Thyroid gland (tissue), 4 donors: ENCODE measurements at regions not wholly inside any gene's neighbourhood (a gene's known extent, or its start where the extent isn't known, plus 50 kb on each side); places are given as distances from the start of the nearest gene placed in this dataset.
"Not testable (repeated sequence)": the region's sequence is repeated elsewhere in the genome, so short reads cannot be mapped to it uniquely, and the experiment has no call there.

Source experiments
- DNase-seq, 2 donors: peaks; one replicate each; pipeline ENCODE4 v3.0.0-alpha.2; 2019
- H3K27ac ChIP-seq, 3 donors: fragments of 200-600 bp; sonication (generic); 1 replicate in 2 of 3; 2 replicates in 1 of 3; pipeline ENCODE4 v1.5.1; 2016 to 2019; ENCODE audit warnings: mild to moderate bottlenecking in 1 of 3, moderate library complexity in 1 of 3
- H3K27me3 ChIP-seq: fragments of 200-600 bp; sonication (generic); one replicate; pipeline ENCODE4 v1.5.1; 2019
- H3K36me3 ChIP-seq, 2 donors: fragments of 200-600 bp; sonication (generic); one replicate each; pipeline ENCODE4 v1.5.1; 2016 to 2019
- H3K4me1 ChIP-seq, 2 donors: fragments of 200-600 bp; sonication (generic); one replicate each; pipeline ENCODE4 v1.5.1; 2017 to 2019
- H3K4me3 ChIP-seq, 3 donors: fragments of 200-600 bp; sonication (generic); replicated peaks in 1 of 3; 1 replicate in 2 of 3; 2 replicates in 1 of 3; pipeline ENCODE4 v1.5.1; 2016; ENCODE audit warnings: mild to moderate bottlenecking in 1 of 3
- H3K9me3 ChIP-seq: fragments of 200-600 bp; sonication (generic); one replicate; pipeline ENCODE4 v1.5.1; 2017
- POLR2A ChIP-seq, 2 donors: fragments of 450-650 bp; IDR thresholded peaks; one replicate each; pipeline ENCODE4 v1.6.1; 2017; ENCODE audit warnings: antibody characterized with exemption in 2 of 2, mild to moderate bottlenecking in 2 of 2, moderate library complexity in 1 of 2
- WGBS, 2 donors: methylation state at CpG; one replicate each; pipeline ENCODE4 v1.1.5; 2017; 5-methylcytosine and 5-hydroxymethylcytosine counted together
- intact Hi-C: fragments of 100-400 bp; cut with DNase I; formaldehyde crosslinking; loops from one replicate; pipeline ENCODE4 v1.15.1; 2023
- TF ChIP-seq, protein P1 (sequence below), 6 experiments: fragments of 200-600 bp in 3 of 6; fragments of 450-650 bp in 3 of 6; sonication (generic) in 3 of 6; IDR thresholded peaks; one replicate each; pipeline ENCODE4 v1.5.1; 2016 to 2019; ENCODE audit warnings: antibody characterized with exemption in 6 of 6, mild to moderate bottlenecking in 2 of 6, inconsistent platforms in 1 of 6, moderate library complexity in 1 of 6

DNA sequence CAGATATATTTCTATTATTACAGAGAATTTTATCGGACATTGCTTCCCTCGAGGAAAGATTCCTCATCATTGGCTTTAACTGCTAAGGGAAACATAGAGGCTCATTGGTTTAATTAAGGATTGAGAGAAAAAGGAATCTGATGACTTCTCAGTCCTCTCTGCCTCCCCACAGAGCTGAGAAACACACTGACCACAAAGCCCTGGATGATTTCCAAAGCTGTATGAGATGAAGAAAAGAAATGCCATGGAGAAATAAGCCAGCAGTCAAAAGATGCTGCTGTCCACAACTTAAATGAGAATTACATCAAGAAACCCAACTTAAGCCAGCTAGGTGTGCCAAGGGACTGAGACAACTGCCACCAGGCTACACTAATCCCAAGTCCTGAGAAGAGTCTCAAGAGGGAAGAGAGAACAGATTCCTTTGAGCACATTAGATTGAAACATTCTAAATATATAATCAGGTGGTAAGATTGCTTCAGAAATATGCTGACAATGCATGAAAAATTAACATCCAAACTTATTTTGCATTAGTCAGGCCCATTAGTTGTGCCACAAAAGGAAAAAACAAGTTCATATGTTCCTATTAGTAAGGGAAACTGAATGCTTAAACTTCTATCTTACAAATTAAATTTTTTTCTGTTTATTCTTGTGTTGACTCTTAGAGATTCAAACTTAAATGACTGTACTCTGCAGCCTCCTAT is 308.1 kb upstream of the CYRIA start:
- intact Hi-C loops, result no loop called here

DNA sequence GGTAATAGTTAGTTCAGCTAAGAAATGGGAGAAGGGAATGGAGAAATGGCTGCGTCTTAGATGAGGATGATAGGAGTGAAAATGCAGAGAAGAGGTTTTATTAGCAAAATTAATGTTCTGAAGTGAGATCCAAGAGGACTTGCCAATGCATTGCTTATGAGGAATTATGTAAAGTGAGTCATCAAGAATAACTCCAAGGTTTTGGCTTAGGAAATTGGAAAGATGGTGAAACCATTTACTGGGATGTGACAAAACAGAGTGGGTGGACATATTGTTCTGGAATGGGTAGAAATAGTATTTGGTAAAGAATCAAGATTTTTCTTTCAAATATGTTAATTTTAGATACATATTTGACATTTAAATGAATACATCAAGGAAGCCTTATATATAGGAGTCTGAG is 306.6 kb upstream of the CYRIA start:
- Histone ChIP-seq H3K36me3 (no peaks in the 10 kb centered on the region), H3K27ac (no peak overlapping the region), H3K9me3 (no peaks in the 10 kb centered on the region), H3K27me3 (no peaks in the 10 kb centered on the region), H3K4me1 (no peaks in the 10 kb centered on the region), H3K4me3 (no peak overlapping the region)
- intact Hi-C loops, result no loop called here
- DNase-seq, result no peak
- TF ChIP-seq POLR2A (IDR thresholded peaks at IDR 0.05), result no peak
- WGBS, 2 donors, result 83 to 92% methylated on average over 1 of the region's 1 CpG

More for the DNA sequence above, 308.1 kb upstream of the CYRIA start:
- Histone ChIP-seq H3K4me3 (no peak overlapping the region), H3K36me3 (no peaks in the 10 kb centered on the region), H3K27ac (no peak overlapping the region), H3K4me1 (peaks cover 0 to 7% of the 10 kb centered on the region in 2 donors), H3K27me3 (no peaks in the 10 kb centered on the region), H3K9me3 (no peaks in the 10 kb centered on the region)
- 81 to 87% methylated on average over 2 of the region's 2 CpGs for WGBS, 2 donors
- TF ChIP-seq, protein P1, sequence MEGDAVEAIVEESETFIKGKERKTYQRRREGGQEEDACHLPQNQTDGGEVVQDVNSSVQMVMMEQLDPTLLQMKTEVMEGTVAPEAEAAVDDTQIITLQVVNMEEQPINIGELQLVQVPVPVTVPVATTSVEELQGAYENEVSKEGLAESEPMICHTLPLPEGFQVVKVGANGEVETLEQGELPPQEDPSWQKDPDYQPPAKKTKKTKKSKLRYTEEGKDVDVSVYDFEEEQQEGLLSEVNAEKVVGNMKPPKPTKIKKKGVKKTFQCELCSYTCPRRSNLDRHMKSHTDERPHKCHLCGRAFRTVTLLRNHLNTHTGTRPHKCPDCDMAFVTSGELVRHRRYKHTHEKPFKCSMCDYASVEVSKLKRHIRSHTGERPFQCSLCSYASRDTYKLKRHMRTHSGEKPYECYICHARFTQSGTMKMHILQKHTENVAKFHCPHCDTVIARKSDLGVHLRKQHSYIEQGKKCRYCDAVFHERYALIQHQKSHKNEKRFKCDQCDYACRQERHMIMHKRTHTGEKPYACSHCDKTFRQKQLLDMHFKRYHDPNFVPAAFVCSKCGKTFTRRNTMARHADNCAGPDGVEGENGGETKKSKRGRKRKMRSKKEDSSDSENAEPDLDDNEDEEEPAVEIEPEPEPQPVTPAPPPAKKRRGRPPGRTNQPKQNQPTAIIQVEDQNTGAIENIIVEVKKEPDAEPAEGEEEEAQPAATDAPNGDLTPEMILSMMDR (IDR thresholded peaks at IDR 0.05), result no peak
- no peak for TF ChIP-seq POLR2A (IDR thresholded peaks at IDR 0.05)
- DNase-seq, result no peak

DNA sequence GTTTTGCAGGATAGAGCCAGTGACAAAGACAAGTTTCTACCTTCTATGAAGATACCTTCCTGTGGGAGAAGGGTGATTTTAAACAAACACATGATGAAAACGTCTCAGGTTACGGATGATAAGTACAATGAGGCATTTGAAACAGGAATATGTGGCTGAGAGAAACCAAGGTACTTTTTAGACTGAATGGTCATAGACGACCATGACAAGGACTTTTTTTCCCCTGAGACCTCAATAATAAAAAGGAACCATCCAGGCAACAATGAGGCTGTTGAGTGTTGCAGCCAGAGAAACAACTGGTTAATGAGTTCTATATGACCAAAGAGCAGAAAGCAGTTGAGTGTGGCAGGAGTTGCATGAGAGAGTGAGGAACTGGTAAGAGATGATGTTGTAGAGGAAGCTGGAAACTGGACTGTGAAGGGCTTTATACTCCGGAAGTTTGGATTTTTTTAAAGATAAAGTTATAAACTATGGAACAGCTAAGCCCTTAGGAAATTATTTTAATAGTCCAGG is 306.1 kb upstream of the CYRIA start:
- intact Hi-C loops, result no loop called here
- Histone ChIP-seq H3K9me3 (no peaks in the 10 kb centered on the region), H3K4me1 (no peaks in the 10 kb centered on the region), H3K27ac (no peak overlapping the region), H3K36me3 (no peaks in the 10 kb centered on the region), H3K27me3 (no peaks in the 10 kb centered on the region), H3K4me3 (no peak overlapping the region)
- DNase-seq, result no peak
- TF ChIP-seq, protein P1 (IDR thresholded peaks at IDR 0.05), result no peak
- TF ChIP-seq POLR2A (IDR thresholded peaks at IDR 0.05), result no peak
- 61 to 62% methylated on average over 4 of the region's 4 CpGs for WGBS, 2 donors

DNA sequence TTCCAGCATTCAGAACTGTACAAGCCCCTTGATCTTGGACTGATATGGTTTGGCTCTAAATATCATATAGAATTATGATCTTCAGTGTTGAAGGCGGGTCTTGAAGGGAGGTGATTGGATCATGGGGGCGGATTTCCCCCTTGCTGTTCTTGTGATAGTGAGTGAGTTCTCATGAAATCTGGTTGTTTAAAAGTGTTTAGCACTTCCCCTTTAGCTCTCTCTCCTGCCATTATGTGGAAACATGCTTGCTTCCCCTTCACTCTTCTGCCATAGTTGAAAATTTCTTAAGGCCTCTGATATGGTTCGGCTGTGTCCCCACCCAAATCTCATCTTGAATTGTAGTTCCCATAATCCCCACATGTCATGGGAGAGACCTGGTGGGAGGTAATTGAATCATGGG is 305.3 kb upstream of the CYRIA start:
- H3K4me1 ChIP-seq, intact Hi-C loops, H3K9me3 ChIP-seq, DNase-seq, H3K27me3 ChIP-seq, H3K36me3 ChIP-seq, H3K4me3 ChIP-seq, H3K27ac ChIP-seq: not testable (repeated sequence)
- WGBS, 2 donors, result 78 to 91% methylated on average over 3 of the region's 3 CpGs

DNA sequence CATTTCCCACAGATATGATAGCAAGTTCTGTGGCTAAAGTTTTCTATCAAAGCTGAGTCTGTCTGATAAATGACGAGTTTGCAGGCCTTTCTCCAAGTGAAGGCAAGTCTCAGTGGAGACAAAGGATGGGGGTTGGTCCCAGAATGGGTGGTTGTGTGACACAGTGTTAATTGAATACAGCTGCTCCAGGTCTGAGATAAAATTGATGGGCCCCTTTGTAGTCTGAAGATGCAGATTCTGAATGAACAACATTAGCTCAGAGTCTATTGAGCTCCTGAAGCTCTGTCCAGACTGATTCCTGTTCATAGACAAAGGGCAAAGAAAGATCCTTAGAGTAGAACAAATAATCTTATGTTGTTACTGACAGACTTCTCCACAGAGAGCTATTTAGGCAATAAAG is 296.9 kb upstream of the CYRIA start:
- TF ChIP-seq POLR2A (IDR thresholded peaks at IDR 0.05), result no peak
- TF ChIP-seq, protein P1 (IDR thresholded peaks at IDR 0.05), result no peak
- H3K4me1 ChIP-seq, result no peaks in the 10 kb centered on the region
- no peaks in the 10 kb centered on the region for H3K9me3 ChIP-seq
- DNase-seq, result no peak
- WGBS, 2 donors, result 63 to 76% methylated on average over 1 of the region's 1 CpG
- no peaks in the 10 kb centered on the region for H3K36me3 ChIP-seq
- intact Hi-C loops, result no loop called here
- no peak overlapping the region for H3K4me3 ChIP-seq
- H3K27me3 ChIP-seq, result no peaks in the 10 kb centered on the region
- no peak overlapping the region for H3K27ac ChIP-seq

DNA sequence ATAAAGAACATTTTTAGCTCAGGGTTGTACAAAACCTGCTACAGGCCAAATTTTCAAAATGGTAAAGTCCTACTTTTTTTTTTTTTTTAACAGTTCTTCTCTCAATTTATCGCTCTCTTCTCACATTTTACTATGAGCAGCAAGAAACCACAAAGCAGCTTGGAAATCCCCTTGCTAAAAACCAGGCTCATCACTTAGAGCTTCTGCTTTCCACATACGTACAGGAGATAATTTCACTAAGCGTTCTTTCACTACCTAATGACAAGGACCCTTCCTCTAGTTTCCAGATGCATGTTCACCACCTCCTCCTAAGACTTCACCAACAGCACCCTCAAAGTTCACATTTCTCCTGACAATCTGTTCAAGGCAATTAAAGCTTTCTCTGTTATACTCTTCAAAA is 294.9 kb upstream of the CYRIA start:
- Histone ChIP-seq H3K27ac (no peak overlapping the region), H3K36me3 (no peaks in the 10 kb centered on the region), H3K9me3 (no peaks in the 10 kb centered on the region), H3K4me3 (no peak overlapping the region), H3K4me1 (no peaks in the 10 kb centered on the region), H3K27me3 (no peaks in the 10 kb centered on the region)
- TF ChIP-seq, protein P1 (IDR thresholded peaks at IDR 0.05), result no peak
- TF ChIP-seq POLR2A (IDR thresholded peaks at IDR 0.05), result no peak
- DNase-seq, result no peak
- intact Hi-C loops, result no loop called here
- WGBS, 2 donors, result 91 to 92% methylated on average over 3 of the region's 3 CpGs
